ENCODE measurements at regions not wholly inside any gene's neighbourhood (a gene's known extent, or its start where the extent isn't known, plus 50 kb on each side); places are given as distances from the start of the nearest gene placed in this dataset.

DNA sequence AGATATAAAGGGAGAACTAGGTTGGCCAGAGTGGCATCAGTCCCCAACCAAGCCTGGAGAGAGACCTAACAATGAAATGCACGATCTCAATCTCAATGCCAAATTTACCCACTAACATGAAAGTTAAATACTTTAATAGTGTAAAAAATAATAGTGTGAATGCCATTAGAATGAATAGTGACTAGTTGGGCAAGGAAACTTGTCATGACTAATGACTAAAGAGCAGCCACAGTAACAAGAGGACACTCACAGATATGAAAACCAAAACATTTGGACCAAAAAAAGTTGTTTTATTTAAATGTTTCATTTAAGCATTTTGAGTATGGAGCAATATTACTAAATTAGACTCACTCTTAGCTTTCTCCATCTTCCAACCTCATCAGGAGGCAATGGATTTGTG lies 1853.8 kb downstream of the EFNA5 start:
- no peak for DNase-seq (ENCODE audit: low read depth)

DNA sequence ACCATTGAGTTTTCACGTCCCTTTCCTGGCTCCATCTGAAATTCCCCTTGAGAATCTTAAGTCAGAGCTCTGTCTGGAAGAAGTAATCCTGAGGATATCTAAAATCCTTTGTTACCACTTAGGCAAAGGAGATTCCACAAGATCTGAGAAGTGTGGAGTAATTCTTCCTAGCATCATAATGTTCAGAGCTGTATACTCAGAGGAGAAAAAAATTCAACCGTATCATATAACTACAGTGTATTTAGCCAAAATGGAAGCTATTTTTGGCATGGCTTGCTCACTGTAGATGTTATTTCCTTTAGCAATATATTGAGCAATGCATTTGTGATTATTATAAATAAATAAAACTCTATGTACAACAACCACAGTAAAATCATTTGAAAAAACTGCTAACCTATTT lies 1858.4 kb downstream of the EFNA5 start:
- peak; percentile 29 for DNase-seq (ENCODE audit: low read depth)

DNA sequence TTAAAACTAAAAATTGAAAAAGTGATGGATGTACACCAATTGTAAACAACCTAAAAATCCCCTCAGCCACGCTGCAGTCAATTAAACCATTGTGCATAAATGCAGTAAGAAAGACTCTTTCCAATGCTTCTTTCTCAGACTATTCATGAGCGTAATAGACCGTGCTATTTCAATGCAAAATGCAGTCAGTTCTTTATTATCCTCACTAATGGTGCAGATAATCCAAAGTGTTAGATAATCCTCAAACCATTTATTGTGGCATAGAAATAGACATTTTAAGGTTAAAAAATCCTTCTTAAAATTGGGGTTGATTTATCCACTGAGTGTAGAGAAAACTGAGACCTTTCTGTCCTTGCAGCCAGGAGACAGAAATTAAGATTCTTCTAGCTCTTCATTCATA lies 1862.8 kb downstream of the EFNA5 start:
- DNase-seq (ENCODE audit: low read depth), result no peak

DNA sequence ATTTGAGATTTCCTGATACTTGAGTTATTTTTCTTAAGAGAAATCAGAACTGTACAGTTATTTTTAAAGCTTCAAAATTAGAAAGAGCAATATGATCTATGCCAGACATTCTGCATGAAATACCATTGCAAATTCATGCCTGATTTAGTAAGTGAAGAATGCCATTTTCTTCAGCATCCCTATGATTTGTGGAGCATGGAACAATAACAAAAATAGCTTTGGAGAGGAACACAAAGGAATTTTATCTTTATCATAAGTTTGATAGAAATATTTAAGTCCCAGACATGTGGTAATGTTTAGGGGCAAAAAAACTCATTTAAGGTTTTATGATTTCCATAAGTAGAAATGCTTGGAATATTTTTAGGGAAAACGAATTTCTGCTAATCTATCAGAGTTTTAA lies 1863.4 kb downstream of the EFNA5 start:
- DNase-seq (ENCODE audit: low read depth), result no peak

DNA sequence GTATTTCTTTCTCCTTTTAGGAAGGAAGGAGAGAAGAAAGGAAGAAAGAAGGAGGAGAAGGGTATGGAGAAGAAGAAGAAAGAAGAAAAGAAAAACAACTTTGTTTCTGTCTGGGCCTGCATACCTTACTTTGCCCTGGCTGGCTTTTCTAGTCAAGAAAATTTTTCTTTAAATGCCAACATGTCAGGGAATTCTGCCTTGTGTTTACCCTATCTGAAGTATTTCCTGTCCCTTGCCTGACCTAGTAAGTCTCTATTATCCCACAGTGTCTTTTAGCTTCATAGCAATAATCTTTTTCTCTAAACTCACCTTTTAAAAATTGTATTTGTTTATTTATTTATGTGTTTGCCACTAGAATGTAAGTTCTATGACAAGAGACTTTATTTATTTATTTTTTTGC lies 1864.1 kb downstream of the EFNA5 start:
- no peak for DNase-seq (ENCODE audit: low read depth)

DNA sequence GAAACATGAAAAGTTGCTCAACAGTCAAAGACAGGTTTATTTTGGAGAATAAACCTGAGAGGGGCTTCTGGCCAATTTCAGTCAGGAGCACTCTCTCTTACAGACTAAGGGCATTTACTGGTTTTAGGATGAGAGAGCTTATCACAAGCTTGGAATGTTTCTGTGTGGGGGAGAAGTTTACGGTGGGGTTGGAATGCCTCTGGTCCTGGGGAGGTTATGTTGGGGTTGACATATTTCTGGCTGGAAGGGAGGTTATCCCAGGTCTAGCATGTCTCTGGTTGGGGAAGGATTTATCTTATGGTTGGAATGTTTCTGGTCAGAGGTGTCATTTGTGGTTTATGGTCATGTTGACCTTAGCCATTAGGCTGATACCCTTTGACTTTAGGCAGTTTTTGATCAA lies 1867.3 kb downstream of the EFNA5 start:
- no peak for DNase-seq (ENCODE audit: low read depth)

DNA sequence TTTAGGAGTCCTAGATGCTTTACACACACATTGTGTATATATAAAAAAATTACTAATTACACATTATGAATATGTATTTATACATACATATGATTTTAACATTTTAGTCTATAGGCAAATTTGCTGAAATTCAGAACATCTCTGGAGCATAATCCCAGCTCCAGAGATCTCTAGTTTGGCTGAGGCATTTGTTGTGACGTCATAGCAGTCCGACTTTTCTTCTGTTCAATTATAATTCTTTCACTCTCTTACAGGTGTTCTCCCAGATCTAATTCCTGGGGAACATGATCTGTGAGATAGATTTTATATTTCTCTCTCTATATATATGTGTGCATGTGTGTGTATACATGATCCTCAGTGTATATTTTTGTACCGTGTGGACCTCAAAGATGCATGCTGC lies 1876.2 kb downstream of the EFNA5 start:
- DNase-seq (ENCODE audit: low read depth), result no peak

DNA sequence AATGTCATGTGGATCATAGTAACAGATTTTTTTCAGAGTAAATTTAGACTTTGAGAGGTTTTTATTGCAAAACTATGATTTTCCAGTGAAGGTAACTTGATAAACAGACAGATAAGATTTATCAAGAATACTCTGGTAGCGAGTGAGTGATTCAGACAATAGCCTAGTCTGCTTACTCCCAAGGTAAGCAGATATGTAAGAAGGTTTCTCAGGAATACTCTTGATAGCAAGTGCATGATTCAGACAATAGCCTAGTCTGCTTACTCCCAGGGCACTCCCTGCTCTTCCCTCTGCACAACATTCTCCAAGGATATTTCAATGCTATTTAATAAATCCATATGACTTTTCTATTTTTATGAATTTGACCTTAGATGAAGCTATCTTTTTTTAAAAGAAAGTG lies 1881.5 kb downstream of the EFNA5 start:
- no peak for DNase-seq (ENCODE audit: low read depth)

DNA sequence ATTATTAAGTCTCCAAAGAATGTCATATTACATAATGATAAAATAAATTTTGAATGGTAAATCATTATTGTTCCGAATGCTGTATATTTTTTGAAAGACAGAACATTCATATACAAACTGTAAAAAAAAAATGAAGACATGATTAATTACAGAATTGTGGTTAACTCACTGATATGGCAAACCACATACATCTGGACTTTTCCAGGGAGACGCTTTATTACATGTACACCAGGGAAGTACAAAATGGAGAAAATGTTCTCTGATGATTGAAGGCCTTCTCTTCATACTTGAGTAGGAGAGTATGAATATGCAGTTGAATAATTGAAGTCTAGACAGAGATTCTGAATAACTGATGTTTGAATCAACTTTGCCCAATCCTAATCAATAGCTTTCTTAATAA lies 1886.9 kb downstream of the EFNA5 start:
- no peak for DNase-seq (ENCODE audit: low read depth)

DNA sequence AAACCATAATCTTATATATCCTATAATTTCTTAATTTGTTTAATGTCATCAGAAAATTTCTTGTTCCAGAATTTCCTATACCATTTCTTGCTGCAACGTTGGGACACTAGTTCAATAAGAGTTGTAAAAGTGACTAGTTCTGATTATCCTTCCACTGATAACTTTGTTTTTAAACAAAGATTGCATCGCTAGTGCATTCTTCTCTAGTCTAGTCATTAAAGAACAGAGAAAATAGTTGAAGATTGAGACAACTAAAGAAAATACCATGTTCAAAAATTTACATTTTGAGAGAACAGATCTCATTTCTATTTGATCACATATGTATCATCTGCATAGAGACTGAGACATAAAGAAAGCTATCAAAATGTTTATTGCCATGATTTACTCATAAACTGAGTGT lies 1888.2 kb downstream of the EFNA5 start:
- DNase-seq (ENCODE audit: low read depth), result peak; percentile 1

DNA sequence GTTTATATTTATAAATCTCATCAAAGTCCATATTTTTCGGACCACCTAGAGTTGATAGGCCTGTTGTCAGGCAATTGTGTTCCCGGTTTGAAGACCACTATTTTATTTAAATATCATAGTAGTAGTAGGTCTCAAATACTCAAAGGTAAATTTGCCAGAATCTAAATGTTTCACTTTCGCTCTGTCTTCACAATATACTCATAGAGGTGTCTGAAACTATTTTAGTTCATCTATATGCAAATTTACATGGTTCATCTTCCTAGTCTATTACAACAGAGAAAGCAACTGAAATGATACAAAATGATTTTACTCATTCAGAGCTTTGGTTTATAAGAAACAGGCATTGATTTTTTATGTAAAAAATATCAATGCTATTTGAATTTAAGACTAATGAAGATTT lies 1897.5 kb downstream of the EFNA5 start:
- DNase-seq (ENCODE audit: low read depth), result no peak

DNA sequence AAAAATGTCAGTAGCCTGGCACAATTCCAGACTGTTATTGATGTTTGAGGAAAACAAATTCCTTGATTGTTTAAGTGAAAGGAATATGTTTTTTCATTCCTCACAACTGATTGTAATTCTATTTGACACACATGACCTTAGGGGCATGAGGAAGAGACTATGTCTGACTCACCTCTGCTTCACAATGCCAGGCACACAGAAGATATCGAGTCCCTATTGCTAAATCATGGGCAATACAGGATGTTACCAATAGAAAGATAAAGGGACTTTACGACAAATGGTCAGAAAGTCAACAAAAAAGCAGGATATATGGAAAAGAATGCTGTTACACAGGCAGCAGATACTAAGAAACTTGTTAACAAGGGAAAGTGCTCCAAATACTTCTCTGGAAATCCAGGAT lies 1903.5 kb downstream of the EFNA5 start:
- DNase-seq (ENCODE audit: low read depth), result no peak

DNA sequence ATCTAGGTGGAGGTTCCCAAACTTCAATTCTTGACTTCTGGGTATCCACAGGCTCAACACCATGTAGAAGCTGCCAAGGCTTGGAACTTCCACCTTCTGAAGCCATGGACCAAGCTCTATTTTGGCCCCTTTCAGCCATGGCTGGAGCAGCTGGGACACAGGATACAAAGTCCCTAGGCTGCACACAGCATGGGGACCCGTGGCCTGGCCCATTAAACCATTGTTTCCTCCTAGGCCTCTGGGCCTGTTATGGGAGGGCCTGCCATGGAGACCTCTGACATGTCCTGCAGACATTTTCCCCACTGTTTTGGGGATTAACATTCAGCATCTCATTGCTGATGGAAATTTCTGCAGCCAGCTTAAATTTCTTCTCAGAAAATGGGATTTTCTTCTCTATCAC lies 1908.0 kb downstream of the EFNA5 start:
- no peak for DNase-seq (ENCODE audit: low read depth)

DNA sequence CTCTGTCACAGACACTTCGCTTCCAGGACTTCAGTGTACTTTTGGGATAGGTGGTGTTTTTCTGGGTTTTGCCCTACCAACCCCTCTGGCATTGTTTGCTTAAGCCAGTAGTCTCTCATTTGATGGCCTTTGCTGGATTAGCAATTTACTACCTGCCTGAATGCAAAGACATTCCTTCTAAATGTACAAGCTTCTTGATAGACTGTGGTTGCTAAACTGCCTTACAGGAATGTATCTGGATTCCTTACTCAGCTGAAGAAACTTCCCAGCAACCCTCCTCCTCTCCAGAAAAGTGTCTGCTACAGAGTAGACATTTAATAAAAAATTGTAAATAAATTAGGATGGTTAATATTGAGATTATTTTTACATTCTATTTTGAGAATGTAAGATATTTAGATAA lies 1916.7 kb downstream of the EFNA5 start:
- DNase-seq (ENCODE audit: low read depth), result no peak

DNA sequence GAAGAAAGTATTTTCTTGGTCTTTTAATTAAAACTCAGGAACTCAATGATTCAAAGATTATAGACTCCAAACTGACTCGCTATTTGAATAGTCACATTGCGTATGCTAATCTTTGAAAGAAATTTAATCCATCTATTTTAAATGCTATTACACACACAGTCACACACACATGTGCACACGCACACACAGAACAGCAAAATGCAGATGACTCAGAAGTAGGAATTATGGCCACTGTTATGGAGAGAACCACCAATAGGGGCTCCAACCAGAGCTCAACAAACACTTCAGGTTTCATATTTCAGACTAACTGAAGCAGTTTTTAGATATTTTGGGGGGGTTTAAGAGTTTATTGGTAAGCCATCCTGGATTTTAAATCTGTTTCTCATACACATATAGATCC lies 1917.9 kb downstream of the EFNA5 start:
- DNase-seq (ENCODE audit: low read depth), result peak; percentile 2

DNA sequence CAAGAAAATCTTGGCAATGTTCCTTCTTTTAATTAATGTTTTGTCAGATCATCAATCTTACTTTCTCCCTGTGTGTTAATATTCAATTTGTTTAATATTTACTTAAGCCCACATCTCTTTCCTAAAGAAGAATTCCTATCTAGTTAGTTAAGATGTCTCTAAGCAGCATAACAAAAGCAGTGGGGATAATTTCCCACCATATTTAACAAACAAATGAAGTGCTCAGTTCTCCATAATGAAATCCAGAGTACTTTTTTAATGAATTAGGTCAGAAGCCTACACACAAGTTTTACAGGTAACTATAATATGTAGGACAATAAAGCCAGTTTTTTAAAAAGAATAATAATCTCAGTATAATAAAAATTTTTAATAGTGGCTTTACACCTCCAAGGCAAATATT lies 1918.8 kb downstream of the EFNA5 start:
- no peak for DNase-seq (ENCODE audit: low read depth)

DNA sequence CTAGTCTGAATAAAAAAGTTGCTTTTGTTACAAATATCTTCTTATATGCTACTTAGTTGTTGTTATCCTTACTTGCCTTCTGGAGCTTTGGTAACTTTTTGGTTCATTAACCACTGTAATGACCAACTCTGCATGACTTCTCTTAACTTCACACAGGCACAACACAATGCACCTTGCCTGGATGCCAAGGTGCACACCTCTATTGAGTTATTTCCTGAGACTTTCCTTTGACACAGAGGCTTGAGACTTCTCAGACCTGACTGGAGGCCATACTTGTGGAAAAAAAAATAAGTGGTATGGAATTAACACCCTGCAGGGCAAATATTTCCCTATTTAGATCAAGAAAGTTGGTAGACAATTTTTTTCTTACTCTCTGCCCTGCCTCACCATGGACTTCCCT lies 1925.6 kb downstream of the EFNA5 start:
- DNase-seq (ENCODE audit: low read depth), result no peak

DNA sequence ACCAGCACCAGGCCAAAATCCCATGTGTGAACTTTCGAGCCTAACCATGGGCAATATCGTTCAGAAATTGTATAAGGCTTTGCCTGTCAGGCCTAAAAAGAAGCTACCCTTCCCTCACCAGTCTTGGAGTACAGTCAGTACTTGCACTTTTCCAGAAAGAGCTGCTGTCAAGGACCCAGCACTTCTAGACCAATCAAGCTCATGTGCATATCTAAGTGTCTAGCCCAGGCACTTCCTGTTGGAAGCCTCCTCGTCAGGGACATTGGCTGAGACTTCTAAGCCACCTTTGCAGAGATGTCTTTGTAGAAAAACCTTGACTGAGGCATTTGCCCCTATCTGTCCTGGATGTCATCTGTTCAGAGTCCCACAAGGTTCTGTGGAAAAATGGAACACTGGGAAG lies 1930.5 kb downstream of the EFNA5 start:
- no peak for DNase-seq (ENCODE audit: low read depth)

DNA sequence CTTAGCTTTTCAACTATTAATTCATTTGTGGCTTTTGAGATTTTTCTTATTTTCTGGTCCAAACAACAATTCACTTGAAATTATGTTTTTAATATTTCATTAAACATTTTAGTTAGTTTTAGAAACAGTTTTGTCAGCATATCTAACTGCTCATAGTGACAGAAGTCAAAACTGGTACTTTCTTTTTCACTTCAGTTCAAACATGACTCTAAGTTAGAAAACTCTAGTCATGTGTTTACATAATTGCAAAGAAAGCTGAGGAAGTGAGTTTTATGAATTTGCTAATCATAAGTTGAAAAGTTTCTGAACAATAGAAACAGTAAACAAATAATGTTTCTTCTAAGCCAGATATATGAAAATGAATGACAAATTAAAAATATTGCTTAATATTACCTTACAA lies 1931.0 kb downstream of the EFNA5 start:
- DNase-seq (ENCODE audit: low read depth), result no peak

DNA sequence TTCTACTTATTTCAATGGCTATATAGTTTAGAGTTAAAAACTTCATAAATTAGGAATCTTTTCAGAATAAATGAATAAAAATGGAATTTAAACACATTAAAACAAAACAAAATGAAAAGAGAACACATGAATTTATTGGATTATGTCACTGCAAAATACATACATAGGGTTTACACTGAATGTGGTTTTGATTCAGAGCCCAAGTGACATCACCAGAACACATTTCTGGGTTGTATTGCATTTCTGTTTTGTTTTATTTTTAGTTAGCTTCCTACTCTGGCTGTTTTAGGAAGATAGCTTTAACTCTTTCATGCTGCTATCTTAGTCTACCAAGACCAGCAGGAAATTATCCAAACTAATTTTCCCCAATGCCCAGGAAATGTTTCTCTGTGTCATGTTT lies 1935.0 kb downstream of the EFNA5 start:
- peak; percentile 2 for DNase-seq (ENCODE audit: low read depth)

DNA sequence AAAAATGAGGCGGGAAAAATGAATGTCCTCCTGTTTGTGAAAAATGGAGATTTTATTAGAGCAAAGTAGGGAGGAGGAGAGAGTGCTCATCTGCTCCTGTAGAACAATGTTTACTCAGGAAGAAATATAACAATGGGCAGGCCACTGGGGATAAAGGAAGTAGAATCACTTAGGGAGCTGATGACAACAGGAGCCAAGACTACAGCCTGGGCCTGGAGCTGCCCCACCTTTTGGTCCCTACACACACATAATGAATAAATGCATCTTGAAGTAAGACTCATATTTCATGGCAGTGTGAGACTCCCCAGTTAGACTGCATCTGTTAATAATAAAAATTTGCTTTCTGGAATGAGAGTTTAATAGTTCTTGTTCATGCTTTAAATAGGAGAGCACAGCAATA lies 1939.8 kb downstream of the EFNA5 start:
- DNase-seq (ENCODE audit: low read depth), result no peak

DNA sequence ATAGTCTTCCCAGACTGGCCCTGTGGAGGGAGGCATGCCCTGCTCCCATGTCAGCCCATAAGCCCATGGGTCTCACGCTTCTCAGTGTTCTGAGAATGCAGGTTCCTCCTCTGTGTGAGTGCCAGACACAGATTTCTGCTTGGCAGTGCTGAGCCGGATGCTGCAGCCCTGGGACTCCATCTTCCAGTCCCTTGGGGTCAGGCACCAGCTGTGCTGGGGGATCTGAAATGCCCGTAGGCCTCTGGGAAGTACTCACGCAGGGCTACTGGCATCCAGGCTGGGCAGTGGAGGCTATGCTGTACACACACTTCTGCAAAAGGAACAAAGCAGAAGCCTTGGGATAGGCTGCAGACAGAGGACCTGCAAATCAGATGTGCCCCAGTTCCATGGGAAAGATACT lies 1944.6 kb downstream of the EFNA5 start:
- DNase-seq (ENCODE audit: low read depth), result no peak

DNA sequence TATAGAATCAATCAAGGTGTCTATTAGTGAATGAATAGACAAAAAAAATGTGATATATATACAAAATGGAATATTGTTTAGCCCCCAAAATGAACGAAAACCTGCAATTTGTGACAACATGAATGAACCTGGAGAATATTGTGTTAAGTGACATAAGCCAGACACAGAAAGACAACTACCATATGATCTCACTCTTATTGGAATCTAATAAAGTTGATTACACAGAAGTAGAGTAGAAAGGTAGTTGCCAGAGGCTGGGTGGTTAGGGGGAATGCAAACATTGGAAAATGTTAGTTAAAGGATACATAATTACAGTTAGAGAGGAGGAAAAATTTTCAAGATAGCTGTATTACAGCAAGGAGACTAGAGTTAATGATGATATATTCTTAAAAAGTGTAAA lies 1962.3 kb downstream of the EFNA5 start:
- DNase-seq (ENCODE audit: low read depth), result no peak

DNA sequence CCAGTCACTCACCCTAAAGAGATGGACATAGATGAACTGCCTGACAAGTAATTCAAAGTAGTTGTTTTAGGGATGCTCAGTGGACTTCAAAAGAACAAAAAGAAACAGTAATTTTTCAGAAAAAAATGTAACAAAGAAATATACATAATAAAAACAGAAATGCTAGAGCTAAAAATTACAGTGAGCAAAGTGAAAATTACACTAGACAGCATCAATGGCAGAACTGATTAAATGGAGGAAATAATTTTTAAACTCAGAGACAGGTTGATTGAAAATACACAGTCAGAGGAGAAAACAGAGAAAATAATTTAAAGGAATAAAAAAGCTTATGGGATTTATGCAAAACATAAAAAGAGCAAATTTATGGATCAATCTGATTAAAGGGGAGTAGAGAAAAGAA lies 1968.4 kb downstream of the EFNA5 start:
- DNase-seq (ENCODE audit: low read depth), result no peak

DNA sequence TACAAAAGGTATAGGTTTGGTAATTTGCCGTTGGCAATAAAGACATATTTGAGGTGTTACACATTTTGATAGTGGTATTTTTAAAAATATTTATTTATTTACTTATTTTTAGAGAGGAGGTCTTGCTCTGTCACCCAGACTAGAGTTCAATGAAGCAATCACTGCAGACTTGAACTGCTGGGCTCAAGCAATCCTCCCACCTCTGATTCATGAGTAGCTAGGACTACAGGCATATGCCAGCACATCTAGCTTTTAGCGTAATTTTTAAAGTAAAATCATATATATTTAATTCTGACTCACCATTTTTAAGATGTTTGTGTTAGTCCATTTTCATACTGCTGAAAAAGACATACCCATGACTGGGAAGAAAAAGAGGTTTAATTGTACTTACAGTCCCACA lies 1974.3 kb downstream of the EFNA5 start:
- no peak for DNase-seq (ENCODE audit: low read depth)

DNA sequence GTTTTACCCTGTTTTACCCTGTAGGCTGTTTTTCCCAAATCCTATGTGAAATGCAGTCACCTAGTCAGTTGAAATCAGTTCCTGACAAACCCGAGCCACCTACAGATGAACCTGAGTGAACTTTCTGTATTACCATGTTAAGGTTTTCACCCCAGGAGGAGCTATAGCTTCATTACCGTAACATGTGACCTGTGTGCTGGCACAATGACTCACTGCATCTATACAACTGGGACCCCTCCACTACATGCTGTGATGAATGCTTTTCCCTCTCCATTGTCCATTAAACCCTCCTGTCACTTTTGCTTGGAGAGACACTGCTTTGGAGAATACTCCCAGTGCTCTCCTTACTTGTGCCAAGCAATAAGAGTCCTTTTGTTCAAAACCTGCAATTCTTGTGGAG lies 1974.8 kb downstream of the EFNA5 start:
- DNase-seq (ENCODE audit: low read depth), result no peak

All from stromal cell of bone marrow (primary cell).